ENCODE measurements at regions not wholly inside any gene's neighbourhood (a gene's known extent, or its start where the extent isn't known, plus 50 kb on each side); places are given as distances from the start of the nearest gene placed in this dataset.

GRCh38 chr6:3640868-3641267 lies 110.6 kb downstream of the PXDC1 start:
- DNase-seq: no peak

DNA sequence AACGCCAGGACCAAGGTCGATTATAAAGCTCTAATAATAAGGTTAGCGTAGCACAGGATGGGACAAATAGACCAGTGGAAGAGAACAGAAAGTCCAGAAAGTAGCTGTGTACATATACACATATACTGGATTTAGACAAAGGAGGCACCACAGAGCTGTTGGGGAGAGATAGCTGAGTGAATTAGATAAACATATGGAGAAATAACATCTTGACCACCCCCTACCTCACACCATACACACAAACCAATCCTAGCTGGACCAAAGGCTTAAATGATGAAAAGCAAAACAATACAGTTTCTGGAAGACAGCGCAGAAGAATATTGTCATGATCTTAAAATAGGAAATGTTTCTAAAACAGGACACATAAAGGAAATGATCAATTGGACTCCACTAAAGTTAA lies 112.9 kb downstream of the PXDC1 start:
- no peak for DNase-seq

DNA sequence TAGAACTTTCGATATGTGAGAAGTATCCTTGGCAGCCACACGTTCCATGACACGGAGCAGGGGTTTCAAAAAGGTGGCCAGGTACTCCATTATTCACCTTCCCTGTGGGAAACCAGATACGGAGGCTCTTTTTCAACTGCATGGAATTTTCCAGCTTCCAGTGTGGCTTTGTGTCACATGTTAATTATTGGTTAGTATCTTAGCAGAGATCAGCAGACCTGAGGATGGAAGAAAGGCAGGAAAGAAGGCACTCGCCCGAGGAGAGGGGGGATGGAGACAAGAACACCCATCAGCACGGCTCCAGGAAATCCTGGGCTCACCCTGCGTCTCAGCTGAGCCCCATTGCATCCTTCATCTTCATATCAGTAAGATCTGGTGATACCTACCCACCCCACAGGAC lies 115.5 kb downstream of the PXDC1 start:
- no peak for DNase-seq

- no peak for DNase-seq
Observed at GRCh38 chr6:3635482-3635881, 116.0 kb downstream of the PXDC1 start.

GRCh38 chr6:3634280-3634816 lies 117.2 kb downstream of the PXDC1 start:
- no peak for DNase-seq

GRCh38 chr6:3633711-3634110 lies 117.8 kb downstream of the PXDC1 start:
- DNase-seq: no peak

DNA sequence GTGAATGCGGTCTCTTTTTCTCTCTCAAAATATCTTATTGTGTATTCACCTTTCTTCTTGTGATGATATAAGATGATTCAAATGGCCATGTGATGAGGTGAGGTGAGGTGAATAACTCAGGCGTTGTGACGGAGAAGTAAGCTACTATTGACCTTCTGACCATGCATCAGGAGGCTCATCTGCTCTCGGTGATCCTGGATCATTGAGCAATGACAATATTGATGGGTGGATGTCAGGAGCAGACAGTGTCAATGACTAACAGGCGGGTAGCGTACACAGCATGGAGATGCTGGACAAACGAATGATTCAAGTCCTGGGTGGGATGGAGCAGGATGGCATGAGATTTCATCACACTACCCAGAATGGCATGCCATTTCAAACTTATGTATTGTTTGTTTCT lies 119.6 kb downstream of the PXDC1 start:
- DNase-seq: no peak

- no peak for DNase-seq
Observed at GRCh38 chr6:3631186-3631585, 120.3 kb downstream of the PXDC1 start.

- no peak for DNase-seq
Observed at GRCh38 chr6:3630258-3630835, 121.2 kb downstream of the PXDC1 start.

- DNase-seq: peak; percentile 99
Observed at GRCh38 chr6:3627956-3628835, 123.3 kb downstream of the PXDC1 start.

DNA sequence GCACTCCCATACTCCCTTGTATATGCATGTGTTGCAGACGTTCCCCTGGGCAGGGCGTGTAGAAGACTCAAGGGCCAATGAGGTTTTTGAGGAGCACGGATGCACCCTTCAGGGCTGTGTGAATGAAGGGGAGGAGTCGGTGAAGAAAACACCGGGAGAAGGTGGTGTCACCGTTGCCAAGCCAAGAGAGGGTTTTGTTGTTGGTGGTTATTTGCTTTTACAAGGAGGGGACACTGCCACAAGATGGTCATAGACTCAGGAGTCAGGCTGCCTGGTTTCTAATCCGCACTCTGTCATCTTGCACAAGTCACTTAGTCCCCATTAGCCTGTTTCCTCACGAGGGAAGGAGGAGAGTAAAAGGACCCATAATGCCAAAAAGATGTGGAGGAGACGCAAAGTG lies 124.0 kb downstream of the PXDC1 start:
- DNase-seq: no peak

GRCh38 chr6:3625980-3626563 lies 125.4 kb downstream of the PXDC1 start:
- peak; percentile 66 for DNase-seq

- DNase-seq: peak; percentile 49
Observed at GRCh38 chr6:3625149-3625979, 126.1 kb downstream of the PXDC1 start.

GRCh38 chr6:3624250-3625136 lies 127.0 kb downstream of the PXDC1 start:
- DNase-seq: no peak

- no peak for DNase-seq
Observed at GRCh38 chr6:3623451-3624249, 127.9 kb downstream of the PXDC1 start.

DNA sequence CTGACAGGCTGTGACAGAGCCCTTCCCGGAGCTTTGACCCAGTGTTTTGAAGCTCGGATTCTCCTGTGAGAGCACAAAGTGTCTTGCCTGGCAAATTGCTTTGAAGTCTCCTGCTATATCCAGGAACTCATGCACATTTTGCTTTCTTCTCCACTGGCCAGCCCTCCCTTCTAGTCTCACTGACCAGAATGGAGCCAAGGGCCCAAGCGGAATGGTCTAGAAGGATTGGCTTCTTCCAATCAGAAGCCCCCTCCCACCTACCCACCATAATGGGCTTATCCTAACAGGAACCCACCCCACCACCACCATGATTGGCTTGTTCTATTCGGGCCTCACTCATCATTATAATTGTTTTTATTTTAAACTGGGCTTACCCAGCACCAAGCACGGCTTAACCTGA lies 130.1 kb downstream of the PXDC1 start:
- no peak for DNase-seq

- DNase-seq: no peak
Observed at GRCh38 chr6:3620937-3621336, 130.6 kb downstream of the PXDC1 start.

DNA sequence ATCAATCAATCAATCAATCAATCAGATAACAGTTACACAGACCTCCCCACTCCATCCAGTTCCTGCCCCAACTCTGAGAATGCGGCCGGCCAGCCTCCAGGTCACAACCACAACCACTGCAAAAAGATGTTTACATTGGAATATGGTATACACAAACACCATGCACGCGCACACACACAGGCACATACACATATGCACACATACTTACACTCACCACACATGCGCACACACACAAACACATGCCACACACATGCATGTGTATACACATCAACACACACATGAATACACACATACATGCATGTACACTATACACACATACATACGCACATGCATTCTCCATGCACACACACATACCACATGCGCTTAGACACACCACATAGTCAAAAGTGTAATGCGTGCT lies 131.1 kb downstream of the PXDC1 start:
- no peak for DNase-seq

DNA sequence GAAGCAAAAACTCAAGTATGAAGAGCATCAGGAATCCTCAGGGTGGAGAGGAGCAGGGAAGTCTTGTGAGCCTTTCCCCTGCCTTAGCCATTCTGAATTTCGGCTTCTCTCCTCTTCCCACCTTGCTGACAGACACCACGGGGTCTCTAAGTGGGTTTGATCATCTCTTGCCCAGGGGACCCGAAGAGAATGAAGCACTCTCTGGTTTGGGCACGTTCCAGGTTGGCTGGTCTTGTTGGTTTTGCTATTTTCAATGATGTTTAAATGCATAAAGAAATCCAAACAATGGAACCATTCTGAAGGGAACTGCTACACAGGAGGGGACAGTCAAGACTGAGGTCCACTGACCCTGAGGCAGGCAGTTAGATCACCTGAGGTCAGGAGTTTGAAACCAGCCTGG lies 131.7 kb downstream of the PXDC1 start:
- DNase-seq: no peak

DNA sequence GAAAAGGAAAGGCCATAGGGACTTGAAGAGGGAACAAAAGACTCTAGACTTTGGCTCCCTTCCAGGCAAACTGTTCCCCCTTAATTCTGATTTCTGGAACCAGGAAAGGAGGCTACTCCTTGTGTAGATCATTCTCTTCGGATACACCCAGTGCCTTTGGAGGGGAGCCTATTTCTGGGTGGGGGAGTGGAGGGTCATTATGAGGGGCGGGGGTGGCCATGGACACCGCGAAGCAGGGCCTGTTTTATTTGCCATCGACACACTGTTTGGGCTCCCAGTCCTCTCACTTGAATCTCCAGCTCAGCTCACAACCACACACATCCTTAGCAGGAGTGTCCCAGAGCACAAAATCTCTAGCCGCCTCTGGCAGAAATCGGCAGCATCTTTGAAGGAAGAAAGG lies 132.3 kb downstream of the PXDC1 start:
- no peak for DNase-seq

GRCh38 chr6:3618642-3619041 lies 132.9 kb downstream of the PXDC1 start:
- no peak for DNase-seq

Measured in COR-L47 (cell line).